IMR-90 (cell line): ENCODE measurements at regions not wholly inside any gene's neighbourhood (a gene's known extent, or its start where the extent isn't known, plus 50 kb on each side); places are given as distances from the start of the nearest gene placed in this dataset.

Source experiments
- ATAC-seq: fragments of 200-7000 bp; cut with Tn5 transposase; 2 replicates; pipeline ENCODE4 v1.9.1; 2020; ENCODE audit warnings: low read depth, mild to moderate bottlenecking, moderate library complexity
- BruUV-seq: library from RNA; stranded (reverse); fragments of 400-500 nt; replicated peaks from 2 replicates; lab custom pipeline; 2021; lab: Mats Ljungman, UMichigan
- CTCF ChIA-PET: fragments of 300-600 bp; formaldehyde crosslinking; extraction: SDS; loops from one replicate; lab custom pipeline; 2021; ENCODE audit warnings: antibody characterized with exemption; lab: Yijun Ruan, JAX
- POLR2A ChIA-PET: fragments of 300-600 bp; sonication (Branson Sonifier 250); formaldehyde crosslinking; loops from one replicate; lab custom pipeline; 2022; ENCODE audit warnings: antibody characterized with exemption; ENCODE audit not compliant: unreplicated experiment; lab: Charles Lee
- DNase-seq: peaks from one replicate; pipeline ENCODE4 v3.0.0; 2013
- H2AFZ ChIP-seq: replicated peaks from 2 replicates; pipeline ENCODE3; 2013; ENCODE audit warnings: low read length, mild to moderate bottlenecking; ENCODE audit not compliant: poor library complexity
- H2AK5ac ChIP-seq: 2 replicates; pipeline ENCODE4 v1.6.1; 2013; ENCODE audit warnings: low read depth, low read length, inconsistent platforms
- H2AK9ac ChIP-seq: replicated peaks from 2 replicates; pipeline ENCODE3; 2013; ENCODE audit warnings: mild to moderate bottlenecking, low read depth, low read length, moderate library complexity; ENCODE audit not compliant: poor library complexity
- H2BK120ac ChIP-seq: 2 replicates; pipeline ENCODE4 v1.6.1; 2013; ENCODE audit warnings: low read depth, low read length, inconsistent platforms
- H2BK15ac ChIP-seq: 3 replicates; pipeline ENCODE4 v1.6.1; 2013; ENCODE audit warnings: low read depth, low read length, inconsistent platforms
- H2BK20ac ChIP-seq: 2 replicates; pipeline ENCODE4 v1.6.1; 2013; ENCODE audit warnings: low read depth, mild to moderate bottlenecking, inconsistent platforms, low read length, moderate library complexity
- H2BK5ac ChIP-seq: 2 replicates; pipeline ENCODE4 v1.6.1; 2013; ENCODE audit warnings: mild to moderate bottlenecking, low read depth, low read length, inconsistent platforms; ENCODE audit not compliant: poor library complexity, severe bottlenecking
- H3K14ac ChIP-seq: replicated peaks from 2 replicates; pipeline ENCODE4 v1.6.1; 2013; ENCODE audit warnings: low read depth, low read length, inconsistent platforms
- H3K18ac ChIP-seq: 2 replicates; pipeline ENCODE4 v1.6.1; 2013; ENCODE audit warnings: low read depth, low read length, control low read depth
- H3K23ac ChIP-seq: 2 replicates; pipeline ENCODE4 v1.6.1; 2013; ENCODE audit warnings: low read depth, low read length, inconsistent platforms
- H3K27ac ChIP-seq: 2 replicates; pipeline ENCODE4 v1.5.1; 2013; ENCODE audit warnings: mild to moderate bottlenecking, control low read depth, low read length; ENCODE audit not compliant: insufficient read depth
- H3K27me3 ChIP-seq: 2 replicates; pipeline ENCODE4 v1.6.1; 2013; ENCODE audit warnings: low read length; ENCODE audit not compliant: control insufficient read depth, insufficient read depth
- H3K36me3 ChIP-seq: 2 replicates; pipeline ENCODE4 v1.6.1; 2013; ENCODE audit warnings: low read length, mixed read lengths; ENCODE audit not compliant: control insufficient read depth, insufficient read depth
- H3K4ac ChIP-seq: 2 replicates; pipeline ENCODE4 v1.6.1; 2013; ENCODE audit warnings: low read depth, low read length, inconsistent platforms
- H3K4me1 ChIP-seq: 2 replicates; pipeline ENCODE4 v1.6.1; 2013; ENCODE audit warnings: low read length, mixed read lengths; ENCODE audit not compliant: control insufficient read depth, insufficient read depth
- H3K4me2 ChIP-seq: 2 replicates; pipeline ENCODE4 v1.6.1; 2013; ENCODE audit warnings: low read depth, mild to moderate bottlenecking, control low read depth, low read length, moderate library complexity
- H3K4me3 ChIP-seq: 2 replicates; pipeline ENCODE4 v1.5.1; 2013; ENCODE audit warnings: low read depth, mild to moderate bottlenecking, control low read depth, low read length, moderate library complexity; ENCODE audit not compliant: insufficient read depth
- H3K56ac ChIP-seq: 2 replicates; pipeline ENCODE4 v1.6.1; 2013; ENCODE audit warnings: low read length, inconsistent platforms; ENCODE audit not compliant: insufficient read depth; ENCODE audit errors: extremely low read depth
- H3K79me1 ChIP-seq, 2 experiments: 2 replicates each; pipeline ENCODE4 v1.6.1; 2013; ENCODE audit warnings: low read length in 2 of 2, inconsistent platforms in 1 of 2, low read depth in 1 of 2
- H3K9ac ChIP-seq: 2 replicates; pipeline ENCODE4 v1.6.1; 2013; ENCODE audit warnings: low read depth, low read length, control low read depth
- H3K9me1 ChIP-seq: 2 replicates; pipeline ENCODE4 v1.6.1; 2013; ENCODE audit warnings: low read length, inconsistent platforms; ENCODE audit not compliant: insufficient read depth
- H3K9me3 ChIP-seq: 2 replicates; pipeline ENCODE4 v1.6.1; 2013; ENCODE audit warnings: low read length; ENCODE audit not compliant: control insufficient read depth, insufficient read depth
- H4K20me1 ChIP-seq: 2 replicates; pipeline ENCODE4 v1.6.1; 2013; ENCODE audit warnings: low read length, inconsistent platforms; ENCODE audit not compliant: insufficient read depth
- H4K5ac ChIP-seq: 2 replicates; pipeline ENCODE4 v1.6.1; 2013; ENCODE audit warnings: mild to moderate bottlenecking, low read depth, low read length, control low read depth
- H4K8ac ChIP-seq, 2 experiments: 2 replicates each; pipeline ENCODE4 v1.6.1; 2013; ENCODE audit warnings: low read depth in 2 of 2, low read length in 2 of 2, control low read depth in 1 of 2, inconsistent platforms in 1 of 2
- H4K91ac ChIP-seq: 2 replicates; pipeline ENCODE4 v1.6.1; 2013; ENCODE audit warnings: low read depth, low read length, inconsistent platforms; ENCODE audit not compliant: insufficient read depth
- BHLHE40 ChIP-seq: fragments of 150-350 bp; IDR thresholded peaks from 2 replicates; pipeline ENCODE4 v1.6.1; 2016; ENCODE audit warnings: mild to moderate bottlenecking, low read depth, low read length
- CHD1 ChIP-seq: IDR thresholded peaks from 2 replicates; pipeline ENCODE4 v1.6.1; 2012; ENCODE audit warnings: low read depth, low read length, improper control_type of control experiment
- ELK1 ChIP-seq: fragments of 150-350 bp; IDR thresholded peaks from 2 replicates; pipeline ENCODE4 v1.6.1; 2016; ENCODE audit warnings: low read depth, mild to moderate bottlenecking, low read length, moderate library complexity, borderline replicate concordance
- MAFK ChIP-seq: IDR thresholded peaks from 2 replicates; pipeline ENCODE4 v1.6.1; 2012; ENCODE audit warnings: low read depth, low read length, improper control_type of control experiment
- MXI1 ChIP-seq: IDR thresholded peaks from 2 replicates; pipeline ENCODE4 v1.6.1; 2012; ENCODE audit warnings: low read depth, mild to moderate bottlenecking, low read length, moderate library complexity, borderline replicate concordance
- NFE2L2 ChIP-seq: fragments of 150-350 bp; IDR thresholded peaks from 2 replicates; pipeline ENCODE4 v1.6.1; 2016; ENCODE audit warnings: low read depth, mild to moderate bottlenecking, low read length
- RCOR1 ChIP-seq: IDR thresholded peaks from 2 replicates; pipeline ENCODE4 v1.6.1; 2012; ENCODE audit warnings: mild to moderate bottlenecking, low read length, improper control_type of control experiment; ENCODE audit not compliant: insufficient replicate concordance
- SMC3 ChIP-seq: fragments of 150-350 bp; IDR thresholded peaks from 2 replicates; pipeline ENCODE4 v1.6.1; 2016; ENCODE audit warnings: low read depth, mild to moderate bottlenecking, antibody characterized with exemption, low read length, moderate library complexity
- USF2 ChIP-seq: fragments of 150-350 bp; IDR thresholded peaks from 2 replicates; pipeline ENCODE4 v1.6.1; 2017; ENCODE audit warnings: mild to moderate bottlenecking, antibody characterized with exemption, low read length, low read depth
- WGBS, 2 experiments: methylation state at CpG; one replicate each; pipeline versions ENCODE4 v1.1.5 to v1.1.7; 2013; ENCODE audit warnings: missing lambda C conversion rate in 2 of 2; ENCODE audit not compliant: insufficient read length in 1 of 2; ENCODE audit errors: extremely low coverage in 2 of 2; 5-methylcytosine and 5-hydroxymethylcytosine counted together
- dilution Hi-C: fragments of 300-500 bp; cut with HindIII; formaldehyde crosslinking; loops from one replicate; pipeline ENCODE4 v1.14.3; 2018; ENCODE audit warnings: low sequenced_read_pairs; ENCODE audit not compliant: unreplicated experiment
- in situ Hi-C: fragments of 300-500 bp; cut with MboI; formaldehyde crosslinking; loops from 3 replicates; pipeline ENCODE4 v1.14.3; 2019; ENCODE audit warnings: low sequenced_read_pairs, inconsistent platforms, mixed read lengths
- intact Hi-C: fragments of 100-400 bp; cut with micrococcal nuclease; formaldehyde crosslinking; loops from 2 replicates; pipeline ENCODE4 v1.10.0; 2022

- Histone ChIP-seq H3K18ac (no peak overlapping the region), H2BK15ac (no peak overlapping the region), H3K4me3 (no peak overlapping the region), H3K4me2 (no peak overlapping the region), H3K9me3 (no peaks in the 10 kb centered on the region; the same call in 1 of the 2 replicates), H2BK20ac (no peak overlapping the region), H2AFZ (no peak overlapping the region), H4K91ac (no peak overlapping the region), H3K14ac (no peak overlapping the region), H2BK5ac (no peak overlapping the region), H4K20me1 (no peaks in the 10 kb centered on the region), H3K56ac (no peak overlapping the region), H3K9ac (no peak overlapping the region), H4K8ac (no peak overlapping the region), H2BK120ac (no peak overlapping the region), H3K4ac (no peak overlapping the region), H3K4me1 (no peaks in the 10 kb centered on the region), H3K36me3 (no peaks in the 10 kb centered on the region), H3K23ac (no peak overlapping the region), H2AK5ac (no peak overlapping the region), H3K27me3 (no peaks in the 10 kb centered on the region), H3K9me1 (no peaks in the 10 kb centered on the region), H2AK9ac (no peak overlapping the region), H4K5ac (no peak overlapping the region), H3K79me1 (no peaks in the 10 kb centered on the region), H3K27ac (no peak overlapping the region)
- dilution Hi-C loops: no loop called here
- TF ChIP-seq ELK1 (no peak), RCOR1 (no peak), MAFK (no peak), MXI1 (no peak), USF2 (no peak), SMC3 (no peak), CHD1 (no peak), BHLHE40 (no peak), NFE2L2 (no peak)
- ChIA-PET POLR2A (no interaction called here), CTCF (no interaction called here)
- no peak for DNase-seq
- BruUV-seq: no TSS peak
- intact Hi-C loops: no loop called here
- ATAC-seq: no peak
- in situ Hi-C loops: no loop called here
- no CpG with 5 or more reads among the region's 2 CpGs for WGBS, 2 experiments
Observed at GRCh38 chr6:117194271-117194670, 71.1 kb upstream of the VGLL2 start.
